MG63 (cell line): ENCODE measurements at regions not wholly inside any gene's neighbourhood (a gene's known extent, or its start where the extent isn't known, plus 50 kb on each side); places are given as distances from the start of the nearest gene placed in this dataset.

Source experiments
- DNase-seq: peaks from one replicate; pipeline ENCODE4 v3.0.0-alpha.2; 2020
- H3K27me3 ChIP-seq: fragments of 250-450 bp; sonication (Bioruptor Pico); 2 replicates; pipeline ENCODE4 v1.5.1; 2020; ENCODE audit warnings: mild to moderate bottlenecking, moderate library complexity
- H3K36me3 ChIP-seq: fragments of 250-450 bp; sonication (Bioruptor Pico); 2 replicates; pipeline ENCODE4 v1.5.1; 2020; ENCODE audit warnings: mild to moderate bottlenecking, moderate library complexity
- H3K4me3 ChIP-seq: fragments of 250-450 bp; sonication (Bioruptor Pico); 2 replicates; pipeline ENCODE4 v1.5.1; 2020; ENCODE audit warnings: mild to moderate bottlenecking, moderate library complexity
- H3K9me3 ChIP-seq: fragments of 250-450 bp; sonication (Bioruptor Pico); 2 replicates; pipeline ENCODE4 v1.5.1; 2020; ENCODE audit warnings: mild to moderate bottlenecking, moderate library complexity

- no peaks in the 10 kb centered on the region for H3K36me3 ChIP-seq
- DNase-seq: no peak
- no peaks in the 10 kb centered on the region for H3K9me3 ChIP-seq
- H3K27me3 ChIP-seq: no peaks in the 10 kb centered on the region
- no peak overlapping the region for H3K4me3 ChIP-seq
Measured at GRCh38 chr3:65245133-65246063, 557.6 kb upstream of the ADAMTS9 start.

- Histone ChIP-seq H3K4me3 (no peak overlapping the region), H3K27me3 (no peaks in the 10 kb centered on the region), H3K36me3 (no peaks in the 10 kb centered on the region), H3K9me3 (no peaks in the 10 kb centered on the region)
- no peak for DNase-seq
Measured at GRCh38 chr3:65240366-65240765, 552.6 kb upstream of the ADAMTS9 start.

- no peaks in the 10 kb centered on the region for H3K36me3 ChIP-seq
- no peaks in the 10 kb centered on the region for H3K27me3 ChIP-seq
- no peak overlapping the region for H3K4me3 ChIP-seq
- no peaks in the 10 kb centered on the region for H3K9me3 ChIP-seq
- DNase-seq: no peak
Measured at GRCh38 chr3:65238652-65239051, 550.9 kb upstream of the ADAMTS9 start.

GRCh38 chr3:65234499-65234898 is 546.7 kb upstream of the ADAMTS9 start:
- no peak for DNase-seq
- H3K36me3 ChIP-seq: no peaks in the 10 kb centered on the region
- H3K9me3 ChIP-seq: no peaks in the 10 kb centered on the region
- no peak overlapping the region for H3K4me3 ChIP-seq
- no peaks in the 10 kb centered on the region for H3K27me3 ChIP-seq

GRCh38 chr3:65233561-65233960 is 545.8 kb upstream of the ADAMTS9 start:
- Histone ChIP-seq H3K36me3 (no peaks in the 10 kb centered on the region), H3K9me3 (no peaks in the 10 kb centered on the region), H3K27me3 (no peaks in the 10 kb centered on the region), H3K4me3 (no peak overlapping the region)
- no peak for DNase-seq

GRCh38 chr3:65231544-65231943 is 543.7 kb upstream of the ADAMTS9 start:
- DNase-seq: no peak
- no peaks in the 10 kb centered on the region for H3K9me3 ChIP-seq
- H3K36me3 ChIP-seq: no peaks in the 10 kb centered on the region
- no peak overlapping the region for H3K4me3 ChIP-seq
- no peaks in the 10 kb centered on the region for H3K27me3 ChIP-seq

GRCh38 chr3:65230261-65231139 is 542.7 kb upstream of the ADAMTS9 start:
- DNase-seq: no peak
- no peaks in the 10 kb centered on the region for H3K36me3 ChIP-seq
- H3K27me3 ChIP-seq: no peaks in the 10 kb centered on the region
- H3K9me3 ChIP-seq: no peaks in the 10 kb centered on the region
- no peak overlapping the region for H3K4me3 ChIP-seq

- no peak for DNase-seq
- Histone ChIP-seq H3K27me3 (no peaks in the 10 kb centered on the region), H3K36me3 (no peaks in the 10 kb centered on the region), H3K4me3 (no peak overlapping the region), H3K9me3 (no peaks in the 10 kb centered on the region)
Measured at GRCh38 chr3:65226287-65226686, 538.5 kb upstream of the ADAMTS9 start.

- no peak overlapping the region for H3K4me3 ChIP-seq
- no peak for DNase-seq
- H3K27me3 ChIP-seq: no peaks in the 10 kb centered on the region
- no peaks in the 10 kb centered on the region for H3K9me3 ChIP-seq
- H3K36me3 ChIP-seq: no peaks in the 10 kb centered on the region
Measured at GRCh38 chr3:65210026-65210814, 522.4 kb upstream of the ADAMTS9 start.

- no peaks in the 10 kb centered on the region for H3K9me3 ChIP-seq
- no peaks in the 10 kb centered on the region for H3K36me3 ChIP-seq
- DNase-seq: no peak
- no peaks in the 10 kb centered on the region for H3K27me3 ChIP-seq
- no peak overlapping the region for H3K4me3 ChIP-seq
Measured at GRCh38 chr3:65202395-65202794, 514.6 kb upstream of the ADAMTS9 start.

GRCh38 chr3:65201926-65202325 is 514.1 kb upstream of the ADAMTS9 start:
- Histone ChIP-seq H3K9me3 (no peaks in the 10 kb centered on the region), H3K27me3 (no peaks in the 10 kb centered on the region), H3K36me3 (no peaks in the 10 kb centered on the region), H3K4me3 (no peak overlapping the region)
- DNase-seq: no peak

- H3K36me3 ChIP-seq: no peaks in the 10 kb centered on the region
- H3K4me3 ChIP-seq: no peak overlapping the region
- H3K27me3 ChIP-seq: no peaks in the 10 kb centered on the region
- H3K9me3 ChIP-seq: no peaks in the 10 kb centered on the region
- no peak for DNase-seq
Measured at GRCh38 chr3:65200310-65200970, 512.6 kb upstream of the ADAMTS9 start.

- DNase-seq: no peak
- H3K27me3 ChIP-seq: no peaks in the 10 kb centered on the region
- H3K9me3 ChIP-seq: no peaks in the 10 kb centered on the region
- no peaks in the 10 kb centered on the region for H3K36me3 ChIP-seq
- no peak overlapping the region for H3K4me3 ChIP-seq
Measured at GRCh38 chr3:65196663-65197062, 508.9 kb upstream of the ADAMTS9 start.

GRCh38 chr3:65195211-65196006 is 507.6 kb upstream of the ADAMTS9 start:
- H3K27me3 ChIP-seq: no peaks in the 10 kb centered on the region
- H3K36me3 ChIP-seq: no peaks in the 10 kb centered on the region
- no peaks in the 10 kb centered on the region for H3K9me3 ChIP-seq
- DNase-seq: no peak
- H3K4me3 ChIP-seq: no peak overlapping the region

GRCh38 chr3:65194744-65195143 is 506.9 kb upstream of the ADAMTS9 start:
- Histone ChIP-seq H3K36me3 (no peaks in the 10 kb centered on the region), H3K9me3 (no peaks in the 10 kb centered on the region), H3K27me3 (no peaks in the 10 kb centered on the region), H3K4me3 (no peak overlapping the region)
- DNase-seq: no peak
